ENCODE measurements at regions not wholly inside any gene's neighbourhood (a gene's known extent, or its start where the extent isn't known, plus 50 kb on each side); places are given as distances from the start of the nearest gene placed in this dataset.

GRCh38 chr5:105330185-105330584 is 1767.6 kb upstream of the NUDT12 start:
- no peak for DNase-seq (ENCODE audit: unreplicated experiment)
- no peak overlapping the region for H3K27ac Mint-ChIP-seq (ENCODE audit: low read depth, unreplicated experiment)
- BruUV-seq (replicated peaks), result no TSS peak
- H3K36me3 Mint-ChIP-seq (ENCODE audit: insufficient read depth, unreplicated experiment), result no peaks in the 10 kb centered on the region
- TF ChIP-seq CTCF (IDR thresholded peaks at IDR 0.05; ENCODE audit: unreplicated experiment), result no peak
- POLR2A ChIA-PET, result no interaction called here
- H3K4me3 Mint-ChIP-seq (ENCODE audit: unreplicated experiment), result no peak overlapping the region
- no peaks in the 10 kb centered on the region for H3K4me1 Mint-ChIP-seq (ENCODE audit: insufficient read depth, unreplicated experiment)
- H3K9me3 Mint-ChIP-seq (ENCODE audit: unreplicated experiment), result peaks cover 16% of the 10 kb centered on the region
- CTCF ChIA-PET, result no interaction called here
- intact Hi-C loops (cut with micrococcal nuclease), result no loop called here
- H3K27me3 Mint-ChIP-seq (ENCODE audit: insufficient read depth, unreplicated experiment), result no peaks in the 10 kb centered on the region

DNA sequence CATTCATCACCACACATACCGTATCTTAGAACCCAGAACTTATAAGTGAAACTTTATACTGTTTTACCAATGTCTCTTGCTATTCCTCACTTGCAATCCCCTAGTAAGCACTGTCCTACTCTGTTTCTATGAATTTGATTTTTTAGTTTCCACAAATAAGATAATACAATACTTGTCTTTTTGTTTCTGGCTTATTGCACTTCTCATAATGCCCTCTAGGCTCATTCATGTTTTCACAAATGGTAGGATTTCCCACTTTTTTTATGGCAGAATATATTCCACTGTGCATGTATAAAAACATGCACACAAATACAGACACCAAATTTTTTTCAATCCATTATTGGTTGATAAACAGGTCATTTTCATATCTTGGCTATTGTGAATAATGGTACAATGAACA is 1742.3 kb upstream of the NUDT12 start:
- no TSS peak for BruUV-seq (replicated peaks)
- intact Hi-C loops (cut with micrococcal nuclease), result no loop called here
- no peak overlapping the region for H3K4me3 Mint-ChIP-seq (ENCODE audit: unreplicated experiment)
- POLR2A ChIA-PET, result no interaction called here
- H3K4me1 Mint-ChIP-seq (ENCODE audit: insufficient read depth, unreplicated experiment), result no peaks in the 10 kb centered on the region
- H3K27me3 Mint-ChIP-seq (ENCODE audit: insufficient read depth, unreplicated experiment), result no peaks in the 10 kb centered on the region
- TF ChIP-seq CTCF (IDR thresholded peaks at IDR 0.05; ENCODE audit: unreplicated experiment), result no peak
- no peak for DNase-seq (ENCODE audit: unreplicated experiment)
- H3K36me3 Mint-ChIP-seq (ENCODE audit: insufficient read depth, unreplicated experiment), result no peaks in the 10 kb centered on the region
- H3K27ac Mint-ChIP-seq (ENCODE audit: low read depth, unreplicated experiment), result no peak overlapping the region
- CTCF ChIA-PET, result no interaction called here
- H3K9me3 Mint-ChIP-seq (ENCODE audit: unreplicated experiment), result no peaks in the 10 kb centered on the region

DNA sequence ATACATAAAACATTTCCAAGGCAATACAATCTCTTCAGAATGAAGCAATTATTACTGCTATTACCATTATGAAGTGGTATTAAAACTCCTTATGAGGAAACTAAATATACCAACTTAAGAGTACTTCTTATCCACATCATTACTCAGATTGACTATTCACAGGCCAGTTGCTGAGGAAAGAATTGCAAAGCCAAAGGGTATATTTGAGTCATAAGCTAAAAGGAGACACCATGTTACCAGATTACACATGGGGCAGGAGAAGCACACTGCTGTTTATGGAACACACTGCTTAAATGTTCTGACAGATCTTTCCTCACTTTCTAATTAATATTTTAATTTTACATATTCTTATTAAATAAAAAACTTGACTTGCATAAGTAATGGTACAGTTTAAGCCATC is 1726.4 kb upstream of the NUDT12 start:
- Mint-ChIP-seq H3K27ac (ENCODE audit: low read depth, unreplicated experiment) (no peak overlapping the region), H3K27me3 (ENCODE audit: insufficient read depth, unreplicated experiment) (no peaks in the 10 kb centered on the region), H3K4me1 (ENCODE audit: insufficient read depth, unreplicated experiment) (no peaks in the 10 kb centered on the region), H3K9me3 (ENCODE audit: unreplicated experiment) (peaks cover 11% of the 10 kb centered on the region), H3K4me3 (ENCODE audit: unreplicated experiment) (no peak overlapping the region), H3K36me3 (ENCODE audit: insufficient read depth, unreplicated experiment) (no peaks in the 10 kb centered on the region)
- BruUV-seq (replicated peaks), result no TSS peak
- TF ChIP-seq CTCF (IDR thresholded peaks at IDR 0.05; ENCODE audit: unreplicated experiment), result no peak
- CTCF ChIA-PET, result no interaction called here
- intact Hi-C loops (cut with micrococcal nuclease), result no loop called here
- POLR2A ChIA-PET, result no interaction called here
- no peak for DNase-seq (ENCODE audit: unreplicated experiment)

- DNase-seq (ENCODE audit: unreplicated experiment), result no peak
- POLR2A ChIA-PET, result interaction anchor here (0.6 kb wide), 1 partner anchor 820 kb away, joined by 3 read pairs; no protein-coding TSS in a partner anchor
- H3K9me3 Mint-ChIP-seq (ENCODE audit: unreplicated experiment), result peaks cover 7% of the 10 kb centered on the region
- no peak overlapping the region for H3K4me3 Mint-ChIP-seq (ENCODE audit: unreplicated experiment)
- TF ChIP-seq CTCF (IDR thresholded peaks at IDR 0.05; ENCODE audit: unreplicated experiment), result no peak
- BruUV-seq (replicated peaks), result no TSS peak
- H3K27me3 Mint-ChIP-seq (ENCODE audit: insufficient read depth, unreplicated experiment), result no peaks in the 10 kb centered on the region
- no peaks in the 10 kb centered on the region for H3K4me1 Mint-ChIP-seq (ENCODE audit: insufficient read depth, unreplicated experiment)
- intact Hi-C loops (cut with micrococcal nuclease), result no loop called here
- CTCF ChIA-PET, result no interaction called here
- H3K36me3 Mint-ChIP-seq (ENCODE audit: insufficient read depth, unreplicated experiment), result no peaks in the 10 kb centered on the region
- H3K27ac Mint-ChIP-seq (ENCODE audit: low read depth, unreplicated experiment), result no peak overlapping the region
Measured at GRCh38 chr5:105283134-105283533, 1720.5 kb upstream of the NUDT12 start.

All from MCF 10A (cell line).